BE2C (cell line): ENCODE measurements at regions not wholly inside any gene's neighbourhood (a gene's known extent, or its start where the extent isn't known, plus 50 kb on each side); places are given as distances from the start of the nearest gene placed in this dataset.

Experiments used
- DNase-seq: peaks from one replicate; pipeline ENCODE4 v3.0.0-alpha.2; 2020
- H3K27me3 ChIP-seq: fragments of 250-450 bp; sonication (Bioruptor Pico); 2 replicates; pipeline ENCODE4 v1.5.1; 2020; ENCODE audit warnings: mild to moderate bottlenecking
- H3K36me3 ChIP-seq: fragments of 250-450 bp; sonication (Bioruptor Pico); 2 replicates; pipeline ENCODE4 v1.5.1; 2020; ENCODE audit warnings: mild to moderate bottlenecking
- H3K4me1 ChIP-seq: fragments of 250-450 bp; sonication (Bioruptor Pico); 2 replicates; pipeline ENCODE4 v1.5.1; 2020
- H3K4me3 ChIP-seq: 2 replicates; pipeline ENCODE4 v1.5.1; 2011; ENCODE audit warnings: low read depth, low read length
- H3K9me3 ChIP-seq: fragments of 250-450 bp; sonication (Bioruptor Pico); 2 replicates; pipeline ENCODE4 v1.5.1; 2020
- TF ChIP-seq, protein P1 (sequence below): IDR thresholded peaks from 2 replicates; pipeline ENCODE4 v1.5.1; 2012; ENCODE audit warnings: mild to moderate bottlenecking, low read depth, low read length

DNA sequence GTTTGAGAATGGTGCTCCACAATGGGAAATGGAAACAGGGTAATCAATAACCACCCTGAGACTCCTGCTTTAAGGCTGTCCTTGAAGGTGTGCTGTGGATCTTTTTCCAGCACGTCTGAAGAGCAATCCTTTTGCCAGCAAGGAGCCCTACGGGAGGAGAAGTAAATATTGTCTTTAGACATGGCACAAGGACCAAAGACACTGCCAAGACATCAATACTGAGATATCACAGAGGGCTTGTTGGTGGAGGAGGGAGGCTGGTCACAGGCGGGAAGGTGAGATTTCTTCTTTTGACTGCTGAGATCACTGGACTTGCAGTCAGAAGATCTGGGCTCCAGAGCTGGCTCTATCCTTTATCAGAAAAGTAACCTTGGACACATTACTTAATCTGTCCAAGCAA is 135.0 kb upstream of the ZNF462 start:
- H3K4me1 ChIP-seq = peaks cover 22% of the 10 kb centered on the region
- H3K9me3 ChIP-seq = no peaks in the 10 kb centered on the region
- H3K4me3 ChIP-seq = no peak overlapping the region
- H3K36me3 ChIP-seq = no peaks in the 10 kb centered on the region
- TF ChIP-seq, protein P1, sequence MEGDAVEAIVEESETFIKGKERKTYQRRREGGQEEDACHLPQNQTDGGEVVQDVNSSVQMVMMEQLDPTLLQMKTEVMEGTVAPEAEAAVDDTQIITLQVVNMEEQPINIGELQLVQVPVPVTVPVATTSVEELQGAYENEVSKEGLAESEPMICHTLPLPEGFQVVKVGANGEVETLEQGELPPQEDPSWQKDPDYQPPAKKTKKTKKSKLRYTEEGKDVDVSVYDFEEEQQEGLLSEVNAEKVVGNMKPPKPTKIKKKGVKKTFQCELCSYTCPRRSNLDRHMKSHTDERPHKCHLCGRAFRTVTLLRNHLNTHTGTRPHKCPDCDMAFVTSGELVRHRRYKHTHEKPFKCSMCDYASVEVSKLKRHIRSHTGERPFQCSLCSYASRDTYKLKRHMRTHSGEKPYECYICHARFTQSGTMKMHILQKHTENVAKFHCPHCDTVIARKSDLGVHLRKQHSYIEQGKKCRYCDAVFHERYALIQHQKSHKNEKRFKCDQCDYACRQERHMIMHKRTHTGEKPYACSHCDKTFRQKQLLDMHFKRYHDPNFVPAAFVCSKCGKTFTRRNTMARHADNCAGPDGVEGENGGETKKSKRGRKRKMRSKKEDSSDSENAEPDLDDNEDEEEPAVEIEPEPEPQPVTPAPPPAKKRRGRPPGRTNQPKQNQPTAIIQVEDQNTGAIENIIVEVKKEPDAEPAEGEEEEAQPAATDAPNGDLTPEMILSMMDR = no peak
- H3K27me3 ChIP-seq = no peaks in the 10 kb centered on the region
- no peak for DNase-seq

- no peaks in the 10 kb centered on the region for H3K9me3 ChIP-seq
- H3K4me1 ChIP-seq = peaks cover 24% of the 10 kb centered on the region
- H3K4me3 ChIP-seq = no peak overlapping the region
- TF ChIP-seq, protein P1 = no peak
- no peak for DNase-seq
- no peaks in the 10 kb centered on the region for H3K27me3 ChIP-seq
- H3K36me3 ChIP-seq = no peaks in the 10 kb centered on the region
Observed at GRCh38 chr9:106728860-106729259, 134.1 kb upstream of the ZNF462 start.

GRCh38 chr9:106731910-106732309 is 131.1 kb upstream of the ZNF462 start:
- no peaks in the 10 kb centered on the region for H3K36me3 ChIP-seq
- no peaks in the 10 kb centered on the region for H3K27me3 ChIP-seq
- DNase-seq = peak; percentile 90
- TF ChIP-seq, protein P1 = peak; percentile 37
- no peak overlapping the region for H3K4me3 ChIP-seq
- no peaks in the 10 kb centered on the region for H3K9me3 ChIP-seq
- H3K4me1 ChIP-seq = peaks cover 24% of the 10 kb centered on the region

GRCh38 chr9:106733828-106734380 is 129.1 kb upstream of the ZNF462 start:
- no peaks in the 10 kb centered on the region for H3K27me3 ChIP-seq
- H3K4me1 ChIP-seq = peaks cover 24% of the 10 kb centered on the region
- TF ChIP-seq, protein P1 = no peak
- H3K36me3 ChIP-seq = no peaks in the 10 kb centered on the region
- no peaks in the 10 kb centered on the region for H3K9me3 ChIP-seq
- no peak for DNase-seq
- H3K4me3 ChIP-seq = no peak overlapping the region

GRCh38 chr9:106737516-106737915 is 125.5 kb upstream of the ZNF462 start:
- no peaks in the 10 kb centered on the region for H3K27me3 ChIP-seq
- no peak overlapping the region for H3K4me3 ChIP-seq
- DNase-seq = no peak
- peaks cover 6% of the 10 kb centered on the region; the same call in 1 of the 2 replicates for H3K4me1 ChIP-seq
- TF ChIP-seq, protein P1 = no peak
- no peaks in the 10 kb centered on the region for H3K36me3 ChIP-seq
- no peaks in the 10 kb centered on the region for H3K9me3 ChIP-seq

- Histone ChIP-seq H3K36me3 (no peaks in the 10 kb centered on the region), H3K9me3 (no peaks in the 10 kb centered on the region), H3K4me3 (no peak overlapping the region), H3K4me1 (0 out of 2 replicates have a peak, but pooled peaks cover 2% of the 10 kb centered on the region), H3K27me3 (no peaks in the 10 kb centered on the region)
- TF ChIP-seq, protein P1 = no peak
- no peak for DNase-seq
Observed at GRCh38 chr9:106738109-106738508, 124.9 kb upstream of the ZNF462 start.
